ENCODE measurements at regions not wholly inside any gene's neighbourhood (a gene's known extent, or its start where the extent isn't known, plus 50 kb on each side); places are given as distances from the start of the nearest gene placed in this dataset.

GRCh38 chr15:47618241-47618640, 99.1 kb upstream of the SEMA6D start:
- DNase-seq: no peak

GRCh38 chr15:47620960-47621681, 96.2 kb upstream of the SEMA6D start:
- no peak for DNase-seq

- DNase-seq: no peak
These were observed 95.2 kb upstream of the SEMA6D start for GRCh38 chr15:47622055-47622454.

- DNase-seq: no peak
These were observed 92.8 kb upstream of the SEMA6D start for GRCh38 chr15:47624503-47624902.

- DNase-seq: no peak
These were observed 78.3 kb upstream of the SEMA6D start for GRCh38 chr15:47639042-47639441.

- DNase-seq: no peak
These were observed 77.2 kb upstream of the SEMA6D start for GRCh38 chr15:47640079-47640478.

- no peak for DNase-seq
These were observed 76.4 kb upstream of the SEMA6D start for GRCh38 chr15:47640901-47641300.

GRCh38 chr15:47644722-47645121, 72.6 kb upstream of the SEMA6D start:
- no peak for DNase-seq

- DNase-seq: no peak
These were observed 66.7 kb upstream of the SEMA6D start for GRCh38 chr15:47650564-47650963.

- no peak for DNase-seq
These were observed 65.0 kb upstream of the SEMA6D start for GRCh38 chr15:47652328-47652727.

- no peak for DNase-seq
These were observed 64.5 kb upstream of the SEMA6D start for GRCh38 chr15:47652844-47653243.

GRCh38 chr15:47661661-47662180, 55.6 kb upstream of the SEMA6D start:
- no peak for DNase-seq

GRCh38 chr15:47663101-47663500, 54.2 kb upstream of the SEMA6D start:
- DNase-seq: no peak

All from DMS79 (cell line).